SK-N-SH treated with all-trans-retinoic acid at 6 μM for 48 hours (cell line): ENCODE measurements at regions not wholly inside any gene's neighbourhood (a gene's known extent, or its start where the extent isn't known, plus 50 kb on each side); places are given as distances from the start of the nearest gene placed in this dataset.

Experiments
- ATAC-seq: fragments of 200-7000 bp; cut with Tn5 transposase; 3 replicates; pipeline ENCODE4 v1.9.1; 2020; ENCODE audit warnings: mild to moderate bottlenecking, moderate library complexity
- ARNTL ChIP-seq: fragments of 450-650 bp; formaldehyde crosslinking; IDR thresholded peaks from 2 replicates; pipeline ENCODE4 v1.5.0; 2020; ENCODE audit warnings: low read depth, mild to moderate bottlenecking, moderate library complexity, borderline replicate concordance
- CREB5 ChIP-seq: fragments of 250-450 bp; sonication (Bioruptor Pico); IDR thresholded peaks from 2 replicates; pipeline ENCODE4 v1.5.1; 2020; ENCODE audit warnings: low read depth, mild to moderate bottlenecking, moderate library complexity
- CSDC2 ChIP-seq: fragments of 250-450 bp; sonication (Bioruptor Pico); IDR thresholded peaks from 2 replicates; pipeline ENCODE4 v1.5.0; 2020; ENCODE audit warnings: mild to moderate bottlenecking, moderate library complexity
- ESRRG ChIP-seq: fragments of 250-450 bp; sonication (Bioruptor Pico); IDR thresholded peaks from 2 replicates; pipeline ENCODE4 v1.6.1; 2021; ENCODE audit warnings: mild to moderate bottlenecking
- OSR1 ChIP-seq: fragments of 250-450 bp; sonication (Bioruptor Pico); IDR thresholded peaks from 2 replicates; pipeline ENCODE4 v1.8.0; 2022; ENCODE audit warnings: moderate library complexity, mild to moderate bottlenecking, inconsistent platforms
- PATZ1 ChIP-seq: fragments of 250-450 bp; sonication (Bioruptor Pico); IDR thresholded peaks from 2 replicates; pipeline ENCODE4 v1.8.0; 2020; ENCODE audit warnings: mild to moderate bottlenecking, moderate library complexity, borderline replicate concordance
- POU6F1 ChIP-seq: fragments of 250-450 bp; sonication (Bioruptor Pico); IDR thresholded peaks from 2 replicates; pipeline ENCODE4 v1.8.0; 2021; ENCODE audit warnings: low read depth, mild to moderate bottlenecking, moderate library complexity, borderline replicate concordance
- RARB ChIP-seq: fragments of 250-450 bp; sonication (Bioruptor Pico); IDR thresholded peaks from 2 replicates; pipeline ENCODE4 v1.8.0; 2021; ENCODE audit warnings: mild to moderate bottlenecking, moderate library complexity
- SNAI2 ChIP-seq: fragments of 250-450 bp; sonication (Bioruptor Pico); IDR thresholded peaks from 2 replicates; pipeline ENCODE4 v1.5.0; 2020; ENCODE audit warnings: mild to moderate bottlenecking, moderate library complexity
- TCF4 ChIP-seq: fragments of 250-450 bp; sonication (Bioruptor Pico); IDR thresholded peaks from 2 replicates; pipeline ENCODE4 v1.8.0; 2021; ENCODE audit warnings: mild to moderate bottlenecking, moderate library complexity, borderline replicate concordance
- TOX ChIP-seq: fragments of 250-450 bp; sonication (Bioruptor Pico); IDR thresholded peaks from 2 replicates; pipeline ENCODE4 v1.8.0; 2021; ENCODE audit warnings: mild to moderate bottlenecking, moderate library complexity, borderline replicate concordance
- TSHZ2 ChIP-seq: fragments of 250-450 bp; sonication (Bioruptor Pico); IDR thresholded peaks from 2 replicates; pipeline ENCODE4 v1.5.0; 2020; ENCODE audit warnings: mild to moderate bottlenecking, moderate library complexity
- ZC3H10 ChIP-seq: fragments of 250-450 bp; sonication (Bioruptor Pico); IDR thresholded peaks from 2 replicates; pipeline ENCODE4 v1.5.1; 2021; ENCODE audit warnings: mild to moderate bottlenecking, moderate library complexity
- ZFP3 ChIP-seq: fragments of 250-450 bp; sonication (Bioruptor Pico); IDR thresholded peaks from 2 replicates; pipeline ENCODE4 v1.5.0; 2020; ENCODE audit warnings: mild to moderate bottlenecking, moderate library complexity
- ZNF565 ChIP-seq: fragments of 450-650 bp; formaldehyde crosslinking; conservative IDR thresholded peaks from 2 replicates; pipeline ENCODE4 v1.5.0; 2020; ENCODE audit warnings: low read depth, mild to moderate bottlenecking, moderate library complexity
- ZNF70 ChIP-seq: fragments of 450-650 bp; formaldehyde crosslinking; IDR thresholded peaks from 2 replicates; pipeline ENCODE4 v1.5.0; 2020; ENCODE audit warnings: mild to moderate bottlenecking, moderate library complexity
- ZNF8 ChIP-seq: fragments of 450-650 bp; formaldehyde crosslinking; IDR thresholded peaks from 2 replicates; pipeline ENCODE4 v1.5.0; 2020; ENCODE audit warnings: mild to moderate bottlenecking, moderate library complexity

GRCh38 chr9:96087669-96088299 lies 212.3 kb downstream of the ERCC6L2 start (continued):
- no peak for TF ChIP-seq PATZ1 (CRISPR knock-in tag)
- TF ChIP-seq OSR1 (CRISPR knock-in tag): no peak
- TF ChIP-seq SNAI2 (CRISPR knock-in tag): no peak
- TF ChIP-seq, all 23 proteins: peak for 0

- ATAC-seq: no peak
- TF ChIP-seq ESRRG (CRISPR knock-in tag) (no peak), TOX (CRISPR knock-in tag) (no peak), ZC3H10 (no peak), ZNF565 (CRISPR knock-in tag) (no peak), SNAI2 (CRISPR knock-in tag) (no peak), ZFP3 (CRISPR knock-in tag) (no peak)
These were observed 211.6 kb downstream of the ERCC6L2 start for GRCh38 chr9:96086936-96087571.

GRCh38 chr9:96085491-96086143 lies 210.1 kb downstream of the ERCC6L2 start:
- ATAC-seq: no peak
- TF ChIP-seq RARB (CRISPR knock-in tag) (no peak), ZNF70 (CRISPR knock-in tag) (no peak), ZC3H10 (no peak), CREB5 (CRISPR knock-in tag) (no peak), CSDC2 (CRISPR knock-in tag) (no peak), POU6F1 (CRISPR knock-in tag) (no peak), ZNF565 (CRISPR knock-in tag) (no peak), ARNTL (CRISPR knock-in tag) (no peak), ZNF8 (CRISPR knock-in tag) (no peak), TOX (CRISPR knock-in tag) (no peak)
- TF ChIP-seq, all 23 proteins: peak for 0

GRCh38 chr9:96084331-96084734 lies 208.8 kb downstream of the ERCC6L2 start:
- ATAC-seq: peak; percentile 62
- TF ChIP-seq SNAI2 (CRISPR knock-in tag) (no peak), TCF4 (CRISPR knock-in tag) (peak; percentile 90), ZNF70 (CRISPR knock-in tag) (0 out of 2 replicates have a peak, but pooled peaks have one; percentile 22), TSHZ2 (CRISPR knock-in tag) (peak; percentile 86)
